Right ventricle myocardium inferior (tissue), 1 donor: ENCODE measurements at regions not wholly inside any gene's neighbourhood (a gene's known extent, or its start where the extent isn't known, plus 50 kb on each side); places are given as distances from the start of the nearest gene placed in this dataset.
"Not testable (repeated sequence)": the region's sequence is repeated elsewhere in the genome, so short reads cannot be mapped to it uniquely, and the experiment has no call there.

Source experiments
- ATAC-seq: fragments of 200-7000 bp; cut with Tn5 transposase; one replicate; pipeline ENCODE4 v1.9.1; 2020; ENCODE audit warnings: mild to moderate bottlenecking, moderate library complexity
- DNase-seq: peaks from one replicate; pipeline ENCODE4 v3.0.0; 2021; ENCODE audit errors: missing footprints
- intact Hi-C: fragments of 100-400 bp; cut with DNase I; formaldehyde crosslinking; loops from one replicate; pipeline ENCODE4 v1.11.0; 2022
- donor health status: DM: no; HTN: yes; CAD: no; lungs with severe emphysema.

DNA sequence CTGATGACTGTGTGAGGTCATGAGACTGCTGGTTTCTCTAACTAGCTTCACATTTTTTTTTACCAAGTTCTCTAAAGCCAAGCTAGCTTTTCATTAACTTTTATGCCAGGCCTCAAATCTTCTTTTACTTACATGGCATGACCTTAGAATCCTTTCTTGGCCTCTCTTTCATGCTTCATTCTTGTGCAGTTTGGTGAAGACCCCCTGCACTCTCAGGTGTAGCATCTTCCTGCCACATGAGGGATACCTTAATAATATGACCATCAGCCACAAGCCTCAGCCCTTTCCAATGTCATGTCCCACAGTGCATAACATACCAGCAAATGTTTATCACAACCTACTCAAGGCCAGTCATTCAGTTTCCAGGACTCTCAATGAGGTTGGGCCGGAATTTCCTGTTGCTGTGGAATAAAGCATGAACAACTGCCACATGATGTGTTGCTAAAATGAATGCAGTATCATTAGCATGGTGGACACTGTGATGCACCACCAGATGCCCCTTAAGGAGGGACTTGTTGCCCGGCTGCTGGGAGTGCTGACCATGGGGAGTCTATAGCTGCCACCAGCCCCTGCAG is 72.2 kb downstream of the RIN2 start:
- DNase-seq, result no peak
- ATAC-seq, result no peak
- intact Hi-C loops, result loop anchor here (5.0 kb wide), 1 partner anchor 43 kb away; no protein-coding TSS in a partner anchor

DNA sequence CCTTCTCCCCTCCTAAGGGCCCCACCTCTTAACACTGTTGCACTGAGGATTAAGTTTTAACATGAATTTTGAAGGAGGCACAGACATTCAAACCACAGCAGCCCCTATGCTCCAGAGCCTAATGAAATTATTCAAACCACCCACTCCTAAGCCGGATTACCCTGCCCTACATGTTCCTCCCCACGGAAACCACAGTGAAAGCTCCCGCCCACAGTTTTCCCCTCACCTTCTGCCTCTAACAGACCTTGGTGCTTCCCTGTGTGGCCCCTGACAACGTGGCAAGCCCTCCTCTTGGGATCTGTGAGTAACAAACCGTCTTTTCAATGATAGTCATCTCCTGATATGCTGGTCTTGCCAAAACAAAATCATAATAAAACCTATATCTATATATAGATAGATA is 74.8 kb downstream of the RIN2 start:
- DNase-seq (no peak), ATAC-seq (no peak)
- intact Hi-C loops, result loop anchor here (5.0 kb wide), 1 partner anchor 46 kb away; no protein-coding TSS in a partner anchor

DNA sequence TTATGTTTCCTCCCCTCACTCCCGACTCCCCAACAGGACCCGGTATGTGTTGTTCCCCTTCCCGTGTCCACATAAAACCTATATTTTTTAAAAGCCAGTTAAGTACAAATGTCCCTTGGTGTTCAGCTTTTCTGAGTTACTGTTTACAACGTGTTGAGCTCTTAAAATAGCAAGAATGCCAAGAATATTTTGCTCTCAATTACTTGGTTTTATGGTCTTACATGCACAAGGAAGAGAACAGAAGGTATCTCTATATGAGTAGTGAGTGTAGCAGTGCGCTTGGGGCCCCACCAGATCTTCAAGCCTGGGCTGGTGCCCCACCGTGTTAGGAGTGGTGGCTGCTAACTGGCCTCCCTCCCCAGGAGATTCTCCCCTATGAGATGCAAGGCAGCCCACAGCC is 75.3 kb downstream of the RIN2 start:
- DNase-seq (no peak), ATAC-seq (no peak)
- intact Hi-C loops, result loop anchor here (5.0 kb wide), 1 partner anchor 46 kb away; no protein-coding TSS in a partner anchor

DNA sequence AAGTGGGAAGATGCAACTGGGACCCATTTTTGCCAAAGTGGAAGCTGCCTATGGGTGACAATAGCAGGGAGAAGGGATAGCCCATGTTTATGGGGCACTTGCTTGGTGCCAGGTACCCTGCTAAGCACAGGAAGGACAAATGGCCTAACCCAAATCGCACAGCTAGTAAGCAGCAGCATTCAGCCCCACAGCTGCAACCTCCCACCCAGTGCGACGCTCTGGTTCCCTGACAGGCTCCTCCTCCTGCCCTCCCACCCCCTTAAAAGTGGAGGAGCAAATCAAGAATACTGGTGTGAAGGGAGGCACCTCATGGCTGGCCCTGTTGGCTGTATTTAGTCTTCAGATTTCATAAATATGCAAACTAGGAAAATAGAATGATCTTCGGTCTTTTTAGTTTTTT is 76.2 kb downstream of the RIN2 start:
- DNase-seq (no peak), ATAC-seq (no peak)
- intact Hi-C loops, result loop anchor here (5.0 kb wide), 1 partner anchor 47 kb away; no protein-coding TSS in a partner anchor

DNA sequence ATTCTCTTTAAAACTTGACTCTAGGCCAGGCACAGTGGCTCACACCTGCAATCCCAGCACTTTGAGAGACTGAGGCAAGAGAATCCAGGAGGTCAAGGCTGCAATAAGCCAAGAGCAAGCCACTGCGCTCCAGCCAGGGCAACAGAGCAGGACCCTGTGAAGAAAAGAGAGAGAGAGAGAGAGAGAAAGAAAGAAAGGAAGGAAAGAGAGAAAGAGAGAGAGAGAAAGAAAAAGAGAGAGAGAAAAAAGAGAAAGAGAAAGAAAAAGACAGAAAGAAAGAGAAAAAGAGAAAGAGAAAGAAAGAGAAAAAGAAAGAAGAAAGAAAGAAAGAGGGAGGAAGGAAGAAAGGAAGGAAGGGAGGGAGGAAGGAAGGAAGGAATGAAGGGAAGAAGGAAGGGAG is 76.7 kb downstream of the RIN2 start:
- no peak for DNase-seq
- intact Hi-C loops, result loop anchor here (5.0 kb wide), 2 partner anchors 47 to 143 kb away; no protein-coding TSS in a partner anchor
- no peak for ATAC-seq

DNA sequence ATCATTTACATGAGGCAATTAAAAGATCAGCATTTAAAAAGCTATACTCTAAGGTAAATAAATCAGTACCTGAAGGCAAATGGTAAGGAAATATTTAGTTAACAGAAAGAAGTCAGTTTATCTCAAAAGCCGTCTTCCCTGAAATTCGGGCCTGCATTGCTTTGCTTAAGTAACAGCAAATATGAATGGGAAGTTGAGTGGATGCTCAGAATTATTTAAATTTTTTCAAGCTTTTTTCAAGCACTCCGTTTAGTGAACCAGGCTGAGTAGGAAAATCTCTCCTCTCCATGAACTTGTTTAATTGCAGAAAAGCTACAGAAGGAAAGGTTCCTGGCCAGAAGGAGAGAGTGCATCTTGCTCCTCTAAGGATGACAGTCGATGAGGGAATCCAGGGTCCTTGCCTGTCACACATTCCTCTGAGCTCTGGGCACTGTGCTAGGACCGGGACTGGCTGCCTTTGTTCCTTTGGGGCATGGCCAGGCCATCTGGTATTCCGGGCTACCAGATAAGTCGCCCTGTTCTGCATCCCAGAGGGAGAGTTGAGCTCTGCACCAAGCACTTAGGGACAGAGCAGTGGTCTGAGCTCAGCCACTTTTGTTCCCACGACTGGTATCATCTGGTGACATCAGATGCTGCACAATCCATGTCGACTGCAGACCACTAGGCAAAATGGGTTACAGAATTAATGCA is 77.6 kb downstream of the RIN2 start:
- intact Hi-C loops, result loop anchor here (5.0 kb wide), 1 partner anchor 142 kb away; no protein-coding TSS in a partner anchor
- peak; percentile 74 for DNase-seq
- peak; percentile 97 for ATAC-seq

DNA sequence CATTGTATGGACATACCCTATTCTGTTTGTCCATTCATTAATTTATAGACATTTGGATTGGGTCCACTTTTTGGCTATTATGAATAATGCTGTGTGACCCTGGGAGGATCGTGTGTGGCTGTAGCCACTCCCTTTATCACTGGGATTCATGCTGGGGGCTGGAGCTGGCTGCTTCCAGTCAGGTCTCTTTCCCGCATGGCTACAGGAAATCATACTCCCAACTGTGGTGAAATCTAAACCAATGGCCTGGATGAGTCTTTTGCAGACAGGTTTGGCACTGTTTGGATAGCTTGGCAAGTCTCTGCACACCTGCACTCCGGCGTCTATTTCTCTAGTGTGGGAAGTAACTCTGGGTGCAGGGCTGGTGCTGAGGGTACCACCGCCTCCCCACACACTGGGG is 80.4 kb downstream of the RIN2 start:
- intact Hi-C loops, result loop anchor here (5.0 kb wide), 1 partner anchor 139 kb away; no protein-coding TSS in a partner anchor
- no peak for ATAC-seq
- no peak for DNase-seq

DNA sequence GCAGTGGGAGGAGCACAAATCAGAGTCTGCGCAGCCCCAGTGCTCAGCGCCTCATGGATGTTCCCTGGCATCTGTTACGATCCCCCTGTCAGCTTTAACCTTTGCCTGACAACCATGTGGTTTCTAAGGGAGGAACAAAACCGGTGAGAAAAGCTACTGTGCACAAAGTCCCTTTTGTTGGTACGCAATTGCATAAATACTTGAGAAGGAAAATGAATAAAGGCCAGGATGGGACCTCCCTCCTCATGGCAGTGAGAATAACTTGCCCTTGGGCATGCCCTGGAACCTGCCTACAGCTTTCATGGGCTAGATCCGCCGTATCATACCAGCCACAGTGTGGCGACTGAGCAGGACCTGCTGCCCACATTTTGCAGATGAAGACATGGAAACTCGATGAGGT is 81.0 kb downstream of the RIN2 start:
- ATAC-seq, result no peak
- intact Hi-C loops, result loop anchor here (5.0 kb wide), 1 partner anchor 138 kb away; no protein-coding TSS in a partner anchor
- DNase-seq, result no peak

DNA sequence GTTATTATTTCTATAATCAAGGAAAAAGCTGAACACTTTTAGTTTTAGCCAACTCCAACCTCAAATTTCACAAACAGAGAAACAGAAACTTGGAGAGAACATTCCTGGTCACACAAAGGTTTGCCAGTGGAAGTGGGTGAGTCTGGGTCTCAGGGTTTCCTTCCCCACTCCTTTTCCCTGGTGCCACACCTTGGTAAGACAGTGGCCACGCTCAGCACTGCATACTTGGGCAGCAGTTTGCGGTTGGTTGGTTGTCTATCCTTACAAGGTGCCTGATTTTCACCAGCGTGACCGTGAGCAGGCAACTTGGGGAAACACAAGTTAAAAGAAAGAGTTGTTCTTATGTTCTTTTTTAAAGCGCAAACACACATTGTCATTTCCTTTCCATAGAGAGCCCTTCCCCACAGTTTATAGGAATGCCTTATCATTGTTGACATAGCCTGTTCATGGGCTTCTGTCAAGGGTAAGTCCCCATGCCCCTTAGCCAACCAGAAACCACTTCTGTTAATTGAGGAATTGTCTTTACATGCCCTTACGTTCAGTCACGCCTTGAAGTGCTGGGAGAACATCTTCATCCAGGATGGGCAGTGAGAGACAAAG is 82.2 kb downstream of the RIN2 start:
- ATAC-seq, result no peak
- intact Hi-C loops, result no loop called here
- no peak for DNase-seq

DNA sequence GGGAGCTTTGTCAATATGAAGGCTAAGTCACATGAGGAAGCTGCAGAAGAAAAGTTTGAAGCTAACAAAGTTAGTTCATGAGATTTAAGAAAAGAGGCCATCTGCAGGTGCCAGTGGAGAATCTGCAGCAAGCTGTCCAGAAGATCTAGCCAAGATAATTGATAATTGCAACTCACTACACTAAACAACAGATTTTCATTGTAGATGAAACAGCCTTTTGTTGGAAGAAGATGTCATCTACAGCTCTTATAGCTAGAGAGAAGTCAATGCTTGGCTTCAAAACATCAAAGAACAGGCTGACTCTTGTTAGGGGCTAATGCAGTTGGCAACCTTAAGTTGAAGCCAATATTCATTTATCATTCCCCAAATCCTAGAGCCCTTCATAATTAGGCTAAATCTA is 83.7 kb downstream of the RIN2 start:
- intact Hi-C loops, result no loop called here
- ATAC-seq (no peak), DNase-seq (no peak)

DNA sequence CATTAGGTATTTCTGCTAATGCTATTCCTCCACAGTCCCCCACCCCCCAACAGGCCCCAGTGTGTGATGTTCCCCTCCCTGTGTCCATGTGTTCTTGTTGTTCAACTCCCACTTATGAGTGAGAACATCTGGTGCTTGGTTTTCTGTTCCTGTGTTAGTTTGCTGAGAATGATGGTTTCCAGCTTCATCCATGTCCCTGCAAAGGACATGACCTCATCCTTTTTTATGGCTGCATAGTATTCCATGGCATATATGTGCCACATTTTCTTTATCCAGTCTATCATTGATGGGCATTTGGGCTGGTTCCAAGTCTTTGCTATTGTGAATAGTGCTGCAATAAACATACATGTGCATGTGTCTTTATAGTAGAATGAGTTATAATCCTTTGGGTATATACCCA is 86.8 kb downstream of the RIN2 start:
- ATAC-seq, intact Hi-C loops: not testable (repeated sequence)

DNA sequence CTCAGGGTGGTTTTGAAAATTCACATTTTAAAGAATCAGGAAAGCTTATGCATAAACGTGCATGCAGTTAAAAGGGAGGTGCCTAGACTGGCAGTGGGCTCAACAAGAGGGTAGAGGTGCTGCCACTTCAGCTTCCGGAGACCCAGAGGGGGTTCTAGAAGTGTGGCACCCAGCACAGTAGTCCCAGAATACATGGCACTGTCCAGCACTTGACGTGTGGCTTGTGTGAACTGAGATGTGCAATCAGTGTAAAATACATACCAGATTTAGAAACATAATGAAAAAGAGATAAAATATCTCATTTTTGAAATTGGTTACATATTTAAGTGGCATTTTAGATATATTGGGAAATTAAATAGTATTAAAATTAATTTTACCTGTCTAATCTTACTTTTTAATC is 89.3 kb downstream of the RIN2 start:
- intact Hi-C loops, result no loop called here
- no peak for DNase-seq
- ATAC-seq, result no peak

More for the DNA sequence above, 86.8 kb downstream of the RIN2 start:
- not testable (repeated sequence) for DNase-seq

DNA sequence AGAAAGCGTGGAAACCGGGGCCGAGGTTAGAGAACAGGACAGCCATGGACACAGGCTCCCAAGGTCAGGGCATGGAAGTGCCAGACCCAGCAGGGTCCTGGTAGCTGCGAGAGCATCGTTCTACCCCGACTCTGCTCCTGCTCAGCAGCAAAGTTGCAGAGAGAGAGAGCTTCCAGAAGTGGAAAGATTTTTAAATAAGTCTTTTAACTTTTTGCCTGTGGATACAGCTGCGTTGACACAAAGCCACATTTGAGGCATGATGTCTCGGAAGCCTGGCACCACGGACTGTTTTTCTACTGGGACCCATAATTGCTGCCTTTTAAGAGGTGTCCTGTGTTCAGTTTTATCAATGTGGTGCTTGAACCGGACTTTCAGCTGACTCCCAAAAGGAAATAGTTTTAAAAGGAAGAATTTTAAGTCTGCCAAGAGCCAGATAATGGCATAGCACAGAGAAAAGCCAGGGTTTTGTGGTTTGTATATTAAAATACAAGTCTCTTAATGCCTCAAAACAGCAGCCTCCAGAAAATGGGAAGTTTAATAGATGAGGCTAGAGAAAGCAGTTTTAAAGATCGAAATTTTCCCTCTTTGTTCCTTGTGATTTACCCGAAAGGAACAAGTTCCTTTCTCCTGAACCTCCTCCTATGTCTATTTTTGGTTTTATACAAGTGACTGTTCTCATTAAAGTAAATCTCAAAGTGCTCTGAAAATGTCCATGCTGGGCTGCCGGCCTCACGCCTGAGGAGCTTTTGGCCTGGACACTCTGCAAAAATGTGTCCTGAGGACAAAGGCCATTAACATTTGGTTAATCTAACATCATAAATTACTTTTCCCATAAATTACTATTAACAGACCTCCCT is 91.5 kb downstream of the RIN2 start:
- intact Hi-C loops, result no loop called here
- ATAC-seq (peak; percentile 50), DNase-seq (no peak)

DNA sequence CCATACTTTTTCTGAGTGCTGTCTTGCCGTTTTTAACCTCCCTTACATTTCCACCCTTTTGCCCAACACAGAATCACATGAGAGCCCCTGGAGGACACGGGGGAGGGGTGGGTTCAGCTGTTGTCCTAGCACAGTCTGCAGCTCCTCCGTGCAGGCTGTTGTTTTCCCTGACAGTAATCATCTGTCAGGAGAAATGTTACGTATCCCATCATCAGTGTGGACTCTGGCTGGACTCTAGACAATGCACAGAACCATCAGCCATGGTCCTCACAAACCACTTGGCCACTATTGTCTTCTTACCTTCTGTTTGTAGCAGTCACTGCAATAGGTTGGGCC is 92.1 kb downstream of the RIN2 start:
- intact Hi-C loops, result no loop called here
- peak; percentile 63 for ATAC-seq
- DNase-seq, result no peak

DNA sequence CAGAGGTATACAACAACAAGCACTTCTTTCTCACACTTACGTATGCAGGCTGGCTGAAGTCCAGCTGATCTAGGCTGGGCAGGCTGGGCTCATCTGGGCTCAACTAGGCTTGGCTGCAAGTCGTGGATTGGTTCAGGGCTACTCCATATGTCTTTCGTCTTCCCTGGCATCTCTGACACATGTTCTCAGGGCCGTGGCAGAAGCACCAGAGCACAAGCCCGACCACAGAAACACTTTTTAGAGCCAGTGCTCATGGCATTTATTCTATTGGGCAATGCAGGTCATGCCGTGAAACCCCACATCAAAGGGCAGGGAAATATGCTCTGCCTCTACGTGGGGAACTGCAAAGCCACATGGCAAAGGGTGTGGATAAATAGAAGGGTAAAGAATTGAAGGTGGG is 93.8 kb downstream of the RIN2 start:
- ATAC-seq (no peak), DNase-seq (no peak)
- intact Hi-C loops, result no loop called here

DNA sequence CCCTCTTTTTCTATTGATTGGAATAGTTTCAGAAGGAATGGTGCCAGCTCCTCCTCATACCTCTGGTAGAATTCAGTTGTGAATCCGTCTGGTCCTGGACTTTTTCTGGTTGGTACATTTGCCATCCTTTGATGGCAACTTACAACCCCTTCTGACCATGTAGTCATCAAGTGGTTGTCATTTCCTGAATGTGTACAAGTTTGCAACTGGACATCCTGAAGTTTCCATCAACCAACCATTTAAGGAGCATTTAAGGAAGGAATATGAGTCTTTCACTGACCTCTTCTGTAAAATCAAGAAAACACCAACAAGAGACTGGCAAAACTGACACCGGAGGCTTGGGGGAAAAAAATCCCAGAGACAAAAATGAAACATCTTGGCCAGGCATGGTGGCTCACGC is 97.4 kb downstream of the RIN2 start:
- DNase-seq (no peak), ATAC-seq (no peak)
- intact Hi-C loops, result no loop called here

DNA sequence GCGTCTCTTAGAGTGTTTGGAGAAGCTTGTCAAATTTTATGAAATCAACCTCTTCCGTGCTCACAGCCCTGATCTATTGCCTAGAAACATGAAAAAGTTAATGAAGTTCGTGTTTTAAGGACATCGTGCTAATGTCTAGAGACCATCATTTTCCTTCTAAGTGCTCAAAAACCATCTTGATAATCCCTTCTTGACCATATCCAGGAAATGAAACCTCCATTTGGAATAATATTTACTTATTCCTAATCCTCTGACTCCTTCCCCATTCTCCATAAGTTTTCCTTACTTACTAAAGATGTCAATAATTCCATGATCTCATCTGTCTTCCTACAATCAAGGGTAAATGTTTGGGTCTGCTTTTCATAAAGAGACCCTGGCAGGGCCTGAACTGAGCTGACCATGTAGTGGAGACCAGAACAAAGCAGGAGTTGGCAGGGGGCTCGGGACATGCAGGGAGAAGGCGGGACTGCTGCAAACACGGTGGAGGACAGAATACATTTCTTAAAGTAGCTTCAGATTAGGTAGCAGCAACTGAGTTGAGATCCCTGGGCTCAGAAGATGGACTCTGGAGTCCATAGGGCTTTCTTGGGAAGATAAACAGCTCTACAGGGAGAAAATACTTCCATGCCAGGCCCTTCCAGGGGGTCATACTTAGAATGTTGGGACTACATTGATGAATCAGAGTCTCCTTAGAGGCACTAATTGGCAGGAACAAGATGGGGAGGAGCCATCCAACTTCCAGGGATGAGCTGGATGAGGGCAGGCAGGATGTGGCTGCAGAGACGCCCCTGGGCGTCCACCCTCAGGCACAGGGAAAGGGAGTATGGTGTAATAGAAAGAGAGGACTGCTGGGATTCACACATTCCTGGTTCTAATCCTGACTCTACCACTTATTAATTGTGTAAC is 100.7 kb downstream of the RIN2 start:
- no peak for DNase-seq
- intact Hi-C loops, result no loop called here
- peak; percentile 23 for ATAC-seq

DNA sequence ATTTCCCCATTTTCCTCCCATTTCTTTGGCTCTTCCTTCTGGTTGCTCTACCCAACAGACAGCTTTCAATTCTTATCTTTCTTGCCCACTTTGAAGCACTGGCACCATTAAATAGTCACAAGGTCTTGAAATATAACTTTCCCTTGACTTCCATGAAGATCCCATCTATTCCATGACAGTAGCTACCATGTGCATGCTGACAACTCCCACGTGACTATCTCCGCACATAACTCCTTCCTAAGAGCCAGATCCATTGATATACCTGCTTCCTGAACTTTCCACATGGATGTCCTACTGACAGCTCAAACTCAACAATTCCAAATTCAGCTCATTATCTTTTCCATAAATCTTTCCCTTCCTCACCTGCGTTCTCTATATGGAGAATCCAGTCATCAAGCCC is 101.4 kb downstream of the RIN2 start:
- ATAC-seq, result no peak
- DNase-seq, result no peak
- intact Hi-C loops, result no loop called here
